Activated naive CD8-positive, alpha-beta T cell treated with anti-CD3 and anti-CD28 coated beads, Interleukin-2, amount 50 U/mL, for 24 hours (primary cell): ENCODE measurements at regions not wholly inside any gene's neighbourhood (a gene's known extent, or its start where the extent isn't known, plus 50 kb on each side); places are given as distances from the start of the nearest gene placed in this dataset.

Source experiments
- ATAC-seq: fragments of 150-1000 bp; cut with Tn5 transposase; one replicate; pipeline ENCODE4 v1.10.0; 2021
- DNase-seq: peaks from one replicate; pipeline ENCODE4 v3.0.0; 2021
- H3K27ac Mint-ChIP-seq: one replicate; pipeline ENCODE4 v1.8.0; 2021; ENCODE audit warnings: mild to moderate bottlenecking, mixed read lengths
- H3K27me3 Mint-ChIP-seq: one replicate; pipeline ENCODE4 v1.8.0; 2021; ENCODE audit warnings: mixed read lengths
- H3K36me3 Mint-ChIP-seq: one replicate; pipeline ENCODE4 v1.8.0; 2021; ENCODE audit warnings: low read depth, mixed read lengths
- H3K4me1 Mint-ChIP-seq: one replicate; pipeline ENCODE4 v1.8.0; 2021; ENCODE audit warnings: mixed read lengths
- H3K4me3 Mint-ChIP-seq: one replicate; pipeline ENCODE4 v1.8.0; 2021; ENCODE audit warnings: mild to moderate bottlenecking, moderate library complexity, mixed read lengths
- H3K9me3 Mint-ChIP-seq: one replicate; pipeline ENCODE4 v1.8.0; 2021; ENCODE audit warnings: mixed read lengths

DNA sequence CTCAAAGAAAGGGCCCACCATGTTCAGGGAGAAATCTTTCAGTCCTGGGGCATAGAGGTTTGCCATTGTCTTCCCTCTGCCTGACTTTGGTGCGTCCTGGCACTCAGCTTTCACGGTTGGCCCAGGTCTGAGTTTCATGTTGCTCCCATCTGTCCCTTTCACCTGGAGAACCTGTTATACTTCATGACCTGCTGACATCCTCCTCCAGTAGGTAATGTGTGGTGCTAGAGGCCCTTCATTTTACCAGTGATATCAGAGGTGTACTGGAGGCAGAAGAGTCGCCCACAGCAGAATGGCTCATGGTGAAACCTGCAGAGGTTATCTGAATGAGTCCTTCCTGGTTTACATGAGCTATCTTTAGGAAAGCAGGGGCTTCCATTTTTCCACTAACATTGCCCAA, 128.8 kb upstream of the DLX2 start:
- Mint-ChIP-seq H3K27ac (no peak overlapping the region), H3K9me3 (no peaks in the 10 kb centered on the region), H3K4me1 (peaks cover 16% of the 10 kb centered on the region), H3K27me3 (peaks cover 36% of the 10 kb centered on the region), H3K4me3 (no peak overlapping the region), H3K36me3 (no peaks in the 10 kb centered on the region)
- DNase-seq (no peak), ATAC-seq (no peak)

GRCh38 chr2:172232708-172233396, 130.2 kb upstream of the DLX2 start:
- Mint-ChIP-seq H3K9me3 (no peaks in the 10 kb centered on the region), H3K4me1 (peaks cover 16% of the 10 kb centered on the region), H3K36me3 (no peaks in the 10 kb centered on the region), H3K4me3 (no peak overlapping the region), H3K27me3 (peaks cover 44% of the 10 kb centered on the region), H3K27ac (no peak overlapping the region)
- ATAC-seq (no peak), DNase-seq (no peak)

GRCh38 chr2:172233987-172234715, 131.5 kb upstream of the DLX2 start:
- no peaks in the 10 kb centered on the region for H3K9me3 Mint-ChIP-seq
- peaks cover 49% of the 10 kb centered on the region for H3K27me3 Mint-ChIP-seq
- no peaks in the 10 kb centered on the region for H3K36me3 Mint-ChIP-seq
- peaks cover 16% of the 10 kb centered on the region for H3K4me1 Mint-ChIP-seq
- H3K27ac Mint-ChIP-seq: no peak overlapping the region
- H3K4me3 Mint-ChIP-seq: peak overlapping the region; percentile 78
- DNase-seq (no peak), ATAC-seq (no peak)

- Mint-ChIP-seq H3K27me3 (peaks cover 49% of the 10 kb centered on the region), H3K27ac (no peak overlapping the region), H3K4me3 (peak overlapping the region; percentile 78), H3K4me1 (peaks cover 16% of the 10 kb centered on the region), H3K9me3 (no peaks in the 10 kb centered on the region), H3K36me3 (no peaks in the 10 kb centered on the region)
- DNase-seq (no peak), ATAC-seq (peak; percentile 43)
Measured at GRCh38 chr2:172234716-172235691, 132.3 kb upstream of the DLX2 start.

GRCh38 chr2:172239944-172240590, 137.4 kb upstream of the DLX2 start:
- Mint-ChIP-seq H3K9me3 (no peaks in the 10 kb centered on the region), H3K27ac (no peak overlapping the region)
- no peak for DNase-seq

GRCh38 chr2:172241222-172241621, 138.5 kb upstream of the DLX2 start:
- no peaks in the 10 kb centered on the region for H3K36me3 Mint-ChIP-seq
- DNase-seq: no peak
- no peaks in the 10 kb centered on the region for H3K4me1 Mint-ChIP-seq
- H3K9me3 Mint-ChIP-seq: no peaks in the 10 kb centered on the region
- no peak overlapping the region for H3K4me3 Mint-ChIP-seq
- ATAC-seq: no peak
- H3K27me3 Mint-ChIP-seq: peaks cover 15% of the 10 kb centered on the region
- no peak overlapping the region for H3K27ac Mint-ChIP-seq

More at GRCh38 chr2:172239944-172240590, 137.4 kb upstream of the DLX2 start:
- peaks cover 6% of the 10 kb centered on the region for H3K4me1 Mint-ChIP-seq
- H3K4me3 Mint-ChIP-seq: no peak overlapping the region
- peaks cover 26% of the 10 kb centered on the region for H3K27me3 Mint-ChIP-seq
- no peak for ATAC-seq
- no peaks in the 10 kb centered on the region for H3K36me3 Mint-ChIP-seq

DNA sequence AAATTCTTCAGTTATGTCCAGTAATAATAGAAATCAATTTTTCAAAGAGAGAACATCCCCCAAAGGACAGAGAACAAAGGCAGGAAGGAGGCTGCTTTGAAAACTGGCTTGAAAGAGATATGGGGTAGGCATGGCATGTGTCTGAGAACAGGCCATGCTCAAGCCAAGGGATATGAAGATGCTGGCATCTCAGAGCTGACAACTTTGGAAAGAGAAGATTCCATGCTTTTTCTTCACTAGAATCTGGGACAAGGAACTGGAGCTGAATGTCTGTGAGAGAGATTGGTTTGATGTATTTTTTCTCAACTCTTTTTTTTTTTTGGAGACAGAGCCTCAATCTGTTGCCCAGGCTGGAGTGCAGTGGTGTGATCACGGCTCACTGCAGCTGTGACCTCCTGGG, 139.8 kb upstream of the DLX2 start:
- ATAC-seq: no peak
- Mint-ChIP-seq H3K9me3 (peaks cover 9% of the 10 kb centered on the region), H3K4me3 (no peak overlapping the region), H3K27ac (no peak overlapping the region), H3K27me3 (peaks cover 6% of the 10 kb centered on the region), H3K36me3 (peaks cover 1% of the 10 kb centered on the region), H3K4me1 (peaks cover 10% of the 10 kb centered on the region)
- no peak for DNase-seq

DNA sequence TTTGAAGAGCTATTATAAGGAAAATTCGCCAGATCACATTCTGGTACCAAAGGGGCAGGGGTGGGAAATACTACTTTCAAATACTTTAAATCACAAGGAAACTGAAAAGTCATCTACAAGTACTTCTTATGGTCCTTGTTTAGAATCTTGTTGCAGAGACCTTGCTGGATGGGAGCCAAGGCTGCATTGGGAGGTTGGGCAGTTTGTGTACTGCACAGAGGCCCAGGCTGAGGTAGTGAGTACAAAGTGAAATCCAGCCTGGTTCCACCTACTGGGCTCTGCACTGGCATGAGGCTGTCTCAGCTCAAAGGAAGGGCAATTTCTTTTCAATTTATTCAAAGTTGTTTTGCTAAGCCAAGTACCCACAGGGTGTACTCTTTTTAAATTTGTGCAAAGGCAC, 140.3 kb upstream of the DLX2 start:
- ATAC-seq: no peak
- H3K36me3 Mint-ChIP-seq: peaks cover 1% of the 10 kb centered on the region
- no peak overlapping the region for H3K27ac Mint-ChIP-seq

DNA sequence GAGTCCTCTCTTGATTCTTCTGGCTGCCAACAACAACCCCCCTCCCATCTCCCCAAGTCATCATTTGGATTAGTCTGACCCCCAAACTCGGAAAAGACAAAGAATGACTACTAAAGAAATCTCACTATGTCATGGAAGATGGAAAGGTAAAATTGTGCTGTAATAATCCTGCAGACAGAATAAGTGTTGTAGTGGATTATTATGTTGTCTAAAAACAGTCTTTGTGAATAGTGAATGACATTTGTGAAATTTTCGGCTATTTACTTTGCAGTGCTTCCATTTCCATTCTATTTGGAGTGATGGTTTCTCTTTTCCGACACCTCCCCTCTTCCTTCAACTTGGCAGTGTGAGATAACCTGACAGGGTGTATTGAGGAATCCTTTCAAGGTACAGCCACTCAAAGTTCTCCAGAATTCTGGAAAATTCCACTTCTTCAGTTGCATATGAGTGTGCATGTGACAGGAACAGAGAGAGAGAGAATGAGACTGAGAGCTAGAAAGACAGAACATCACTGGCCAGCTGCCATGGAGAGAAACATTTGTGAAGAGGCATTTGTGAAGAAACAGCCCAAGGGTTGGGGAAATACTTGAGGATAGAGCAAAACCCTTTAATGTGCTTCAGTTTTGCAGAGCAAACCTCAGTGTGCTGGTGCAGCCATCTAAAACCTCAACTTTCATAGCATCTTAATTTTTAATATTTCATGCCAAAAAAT, 141.9 kb upstream of the DLX2 start:
- no peak for DNase-seq

More for the DNA sequence above, 140.3 kb upstream of the DLX2 start:
- Mint-ChIP-seq H3K4me1 (peaks cover 13% of the 10 kb centered on the region), H3K27me3 (peaks cover 3% of the 10 kb centered on the region), H3K9me3 (peaks cover 12% of the 10 kb centered on the region), H3K4me3 (no peak overlapping the region)
- DNase-seq: no peak

DNA sequence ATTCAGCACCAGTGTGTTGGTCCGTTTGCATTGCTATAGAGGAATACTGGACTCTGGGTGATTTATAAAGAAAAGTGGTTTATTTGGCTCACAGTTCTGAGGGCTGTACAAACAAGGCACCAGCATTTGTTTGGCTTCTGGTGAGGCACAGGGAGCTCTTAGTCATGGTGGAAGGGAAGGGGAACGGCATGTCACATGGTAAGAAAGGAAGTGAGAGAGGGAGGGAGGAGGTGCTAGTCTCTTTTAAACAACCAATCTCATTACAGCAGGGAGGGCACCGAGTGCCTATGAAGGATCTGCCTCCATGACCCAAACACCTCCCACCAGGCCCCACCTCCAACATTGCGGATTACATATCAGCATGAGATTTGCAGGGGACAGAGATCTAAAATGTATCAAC, 143.9 kb upstream of the DLX2 start:
- H3K27me3 Mint-ChIP-seq: no peaks in the 10 kb centered on the region
- peaks cover 12% of the 10 kb centered on the region for H3K9me3 Mint-ChIP-seq
- ATAC-seq (peak; percentile 45), DNase-seq (no peak)
- no peak overlapping the region for H3K27ac Mint-ChIP-seq
- H3K36me3 Mint-ChIP-seq: peaks cover 1% of the 10 kb centered on the region
- no peak overlapping the region for H3K4me3 Mint-ChIP-seq
- H3K4me1 Mint-ChIP-seq: peaks cover 38% of the 10 kb centered on the region

More for the DNA sequence above, 141.9 kb upstream of the DLX2 start:
- Mint-ChIP-seq H3K9me3 (peaks cover 12% of the 10 kb centered on the region), H3K27ac (no peak overlapping the region), H3K36me3 (peaks cover 1% of the 10 kb centered on the region), H3K4me1 (peaks cover 17% of the 10 kb centered on the region), H3K4me3 (no peak overlapping the region), H3K27me3 (no peaks in the 10 kb centered on the region)
- no peak for ATAC-seq

DNA sequence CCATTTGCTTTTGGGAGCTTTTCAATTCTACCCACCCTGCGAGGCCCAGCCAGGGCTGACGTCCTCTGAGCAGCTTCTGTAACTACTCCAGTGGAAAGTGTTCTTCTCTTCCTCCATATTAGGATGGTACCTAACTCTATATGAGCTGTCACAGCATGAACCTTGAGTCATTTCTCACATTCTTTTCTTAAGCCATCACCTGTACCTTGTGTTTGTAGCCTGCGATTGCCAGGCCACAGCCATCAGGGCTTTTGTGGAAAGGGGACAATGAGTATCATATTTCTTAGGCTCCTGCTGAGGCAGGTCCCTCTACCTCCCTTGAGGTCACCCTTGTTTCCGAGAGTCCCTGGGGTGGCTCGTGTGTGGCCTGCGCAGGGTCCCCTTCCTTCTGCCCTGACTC, 144.5 kb upstream of the DLX2 start:
- Mint-ChIP-seq H3K36me3 (peaks cover 1% of the 10 kb centered on the region), H3K4me1 (peaks cover 44% of the 10 kb centered on the region), H3K9me3 (peaks cover 12% of the 10 kb centered on the region), H3K27ac (no peak overlapping the region), H3K4me3 (no peak overlapping the region), H3K27me3 (no peaks in the 10 kb centered on the region)
- ATAC-seq (no peak), DNase-seq (no peak)

- Mint-ChIP-seq H3K4me3 (no peak overlapping the region), H3K36me3 (peaks cover 1% of the 10 kb centered on the region), H3K27ac (no peak overlapping the region), H3K27me3 (no peaks in the 10 kb centered on the region), H3K9me3 (peaks cover 12% of the 10 kb centered on the region), H3K4me1 (peaks cover 53% of the 10 kb centered on the region)
- no peak for DNase-seq
- ATAC-seq: no peak
Measured at GRCh38 chr2:172248381-172248780, 145.7 kb upstream of the DLX2 start.

- ATAC-seq: no peak
- Mint-ChIP-seq H3K27me3 (no peaks in the 10 kb centered on the region), H3K9me3 (peaks cover 12% of the 10 kb centered on the region), H3K4me3 (no peak overlapping the region), H3K36me3 (peaks cover 1% of the 10 kb centered on the region), H3K27ac (no peak overlapping the region), H3K4me1 (peaks cover 57% of the 10 kb centered on the region)
- no peak for DNase-seq
Measured at GRCh38 chr2:172248785-172249187, 146.1 kb upstream of the DLX2 start.
